Gastroesophageal sphincter (tissue), 4 donors: ENCODE measurements at regions not wholly inside any gene's neighbourhood (a gene's known extent, or its start where the extent isn't known, plus 50 kb on each side); places are given as distances from the start of the nearest gene placed in this dataset.
A peak's percentile ranks its signal among the peaks of the same experiment; 100 is the strongest.

Source experiments
- ATAC-seq: fragments of 150-250 bp; one replicate; pipeline ENCODE4 v1.9.1; 2016; ENCODE audit warnings: mild to moderate bottlenecking, moderate library complexity
- H3K27ac ChIP-seq, 4 donors: fragments of 200-600 bp; sonication (generic) in 3 of 4; 1 replicate in 3 of 4; 2 replicates in 1 of 4; pipeline ENCODE4 v1.5.1; 2016 to 2019
- H3K27me3 ChIP-seq: fragments of 200-600 bp; sonication (generic); one replicate; pipeline ENCODE4 v1.5.1; 2019
- H3K36me3 ChIP-seq, 2 donors: fragments of 200-600 bp; sonication (generic); one replicate each; pipeline ENCODE4 v1.5.1; 2019; ENCODE audit warnings: control low read depth in 1 of 2
- H3K4me1 ChIP-seq, 3 donors: fragments of 200-600 bp; sonication (generic); 1 replicate in 2 of 3; 2 replicates in 1 of 3; pipeline ENCODE4 v1.5.1; 2016 to 2019; ENCODE audit warnings: control low read depth in 2 of 3
- H3K4me3 ChIP-seq, 2 donors: fragments of 200-600 bp; sonication (generic); one replicate each; pipeline ENCODE4 v1.5.1; 2019; ENCODE audit warnings: mild to moderate bottlenecking in 1 of 2, moderate library complexity in 1 of 2
- H3K9me3 ChIP-seq, 3 donors: fragments of 200-600 bp; sonication (generic); one replicate each; pipeline ENCODE4 v1.5.1; 2017 to 2019; ENCODE audit warnings: control low read depth in 2 of 3
- CTCF ChIP-seq, 4 experiments: fragments of 200-600 bp in 2 of 4; fragments of 450-650 bp in 2 of 4; sonication (generic) in 1 of 4; IDR thresholded peaks; one replicate each; pipeline ENCODE4 v1.5.1; 2017 to 2019; ENCODE audit warnings: antibody characterized with exemption in 4 of 4, mild to moderate bottlenecking in 2 of 4, moderate library complexity in 2 of 4
- EP300 ChIP-seq: sonication (generic); formaldehyde crosslinking; IDR thresholded peaks from one replicate; pipeline ENCODE4 v1.6.1; 2017; ENCODE audit warnings: antibody characterized with exemption, mild to moderate bottlenecking
- POLR2A ChIP-seq, 2 donors: fragments of 450-650 bp; IDR thresholded peaks; one replicate each; pipeline ENCODE4 v1.6.1; 2017; ENCODE audit warnings: antibody characterized with exemption in 2 of 2, mild to moderate bottlenecking in 2 of 2, moderate library complexity in 1 of 2
- POLR2AphosphoS5 ChIP-seq: sonication (generic); formaldehyde crosslinking; IDR thresholded peaks from one replicate; pipeline ENCODE4 v1.6.1; 2017; ENCODE audit warnings: antibody characterized with exemption
- WGBS, 2 donors: methylation state at CpG; one replicate each; pipeline ENCODE4 v1.1.5; 2018; ENCODE audit warnings: low coverage in 1 of 2; 5-methylcytosine and 5-hydroxymethylcytosine counted together

- 64 to 87% methylated on average over 3 of the region's 3 CpGs for WGBS, 2 donors
- ATAC-seq: no peak
- H3K27ac ChIP-seq: no peak overlapping the region
Measured at GRCh38 chr16:8175411-8175810, 414.9 kb downstream of the TMEM114 start.

GRCh38 chr16:8173111-8173644, 417.1 kb downstream of the TMEM114 start:
- TF ChIP-seq CTCF (IDR thresholded peaks at IDR 0.05) (peak in 2 of 4 experiments; percentile 42 to 49), POLR2AphosphoS5 (no peak)
- WGBS, 2 donors: 21 to 24% methylated on average over 16 of the region's 16 CpGs
- ATAC-seq: no peak
- Histone ChIP-seq H3K4me3 (no peak overlapping the region), H3K27me3 (peaks cover 12% of the 10 kb centered on the region), H3K27ac (no peak overlapping the region), H3K4me1 (no peaks in the 10 kb centered on the region), H3K36me3 (no peaks in the 10 kb centered on the region), H3K9me3 (no peaks in the 10 kb centered on the region)

More at GRCh38 chr16:8175411-8175810, 414.9 kb downstream of the TMEM114 start:
- no peak overlapping the region for H3K4me3 ChIP-seq
- TF ChIP-seq POLR2A (IDR thresholded peaks at IDR 0.05) (no peak), EP300 (no peak), POLR2AphosphoS5 (no peak), CTCF (IDR thresholded peaks at IDR 0.05) (no peak)
- H3K9me3 ChIP-seq: no peaks in the 10 kb centered on the region
- no peaks in the 10 kb centered on the region for H3K4me1 ChIP-seq
- H3K27me3 ChIP-seq: peaks cover 16% of the 10 kb centered on the region
- H3K36me3 ChIP-seq: no peaks in the 10 kb centered on the region

- Histone ChIP-seq H3K27me3 (peaks cover 8% of the 10 kb centered on the region), H3K27ac (no peak overlapping the region), H3K4me1 (no peaks in the 10 kb centered on the region), H3K4me3 (no peak overlapping the region), H3K9me3 (no peaks in the 10 kb centered on the region), H3K36me3 (no peaks in the 10 kb centered on the region)
- no peak for ATAC-seq
- TF ChIP-seq POLR2AphosphoS5 (no peak), EP300 (no peak), CTCF (IDR thresholded peaks at IDR 0.05) (no peak), POLR2A (IDR thresholded peaks at IDR 0.05) (no peak)
- WGBS, 2 donors: 57 to 79% methylated on average over 6 to 7 of the region's 7 CpGs
Measured at GRCh38 chr16:8172551-8172950, 417.8 kb downstream of the TMEM114 start.

- H3K36me3 ChIP-seq: no peaks in the 10 kb centered on the region
- H3K27ac ChIP-seq: no peak overlapping the region
- TF ChIP-seq CTCF (IDR thresholded peaks at IDR 0.05) (no peak), EP300 (no peak), POLR2AphosphoS5 (no peak), POLR2A (IDR thresholded peaks at IDR 0.05) (no peak)
- H3K4me1 ChIP-seq: no peaks in the 10 kb centered on the region
- H3K9me3 ChIP-seq: no peaks in the 10 kb centered on the region
- WGBS, 2 donors: 64 to 77% methylated on average over 7 to 8 of the region's 10 CpGs
- ATAC-seq: no peak
- H3K27me3 ChIP-seq: peaks cover 7% of the 10 kb centered on the region
- H3K4me3 ChIP-seq: no peak overlapping the region
Measured at GRCh38 chr16:8168016-8168415, 422.3 kb downstream of the TMEM114 start.

GRCh38 chr16:8167436-8167835, 422.9 kb downstream of the TMEM114 start:
- 70 to 83% methylated on average over 3 to 4 of the region's 5 CpGs for WGBS, 2 donors
- Histone ChIP-seq H3K27ac (no peak overlapping the region), H3K4me1 (no peaks in the 10 kb centered on the region), H3K4me3 (no peak overlapping the region), H3K27me3 (peaks cover 7% of the 10 kb centered on the region), H3K9me3 (no peaks in the 10 kb centered on the region), H3K36me3 (no peaks in the 10 kb centered on the region)
- no peak for ATAC-seq
- TF ChIP-seq CTCF (IDR thresholded peaks at IDR 0.05) (no peak), POLR2A (IDR thresholded peaks at IDR 0.05) (no peak), EP300 (no peak), POLR2AphosphoS5 (no peak)
